GM20000 (cell line): ENCODE measurements at regions not wholly inside any gene's neighbourhood (a gene's known extent, or its start where the extent isn't known, plus 50 kb on each side); places are given as distances from the start of the nearest gene placed in this dataset.

Experiments used
- DNase-seq: peaks from one replicate; pipeline ENCODE4 v3.0.0; 2012; ENCODE audit warnings: low spot score
- TF ChIP-seq, protein P1 (sequence below): IDR thresholded peaks from 2 replicates; pipeline ENCODE4 v1.5.1; 2012; ENCODE audit warnings: mild to moderate bottlenecking, control low read depth; ENCODE audit errors: extremely low read depth, missing control alignments

DNA sequence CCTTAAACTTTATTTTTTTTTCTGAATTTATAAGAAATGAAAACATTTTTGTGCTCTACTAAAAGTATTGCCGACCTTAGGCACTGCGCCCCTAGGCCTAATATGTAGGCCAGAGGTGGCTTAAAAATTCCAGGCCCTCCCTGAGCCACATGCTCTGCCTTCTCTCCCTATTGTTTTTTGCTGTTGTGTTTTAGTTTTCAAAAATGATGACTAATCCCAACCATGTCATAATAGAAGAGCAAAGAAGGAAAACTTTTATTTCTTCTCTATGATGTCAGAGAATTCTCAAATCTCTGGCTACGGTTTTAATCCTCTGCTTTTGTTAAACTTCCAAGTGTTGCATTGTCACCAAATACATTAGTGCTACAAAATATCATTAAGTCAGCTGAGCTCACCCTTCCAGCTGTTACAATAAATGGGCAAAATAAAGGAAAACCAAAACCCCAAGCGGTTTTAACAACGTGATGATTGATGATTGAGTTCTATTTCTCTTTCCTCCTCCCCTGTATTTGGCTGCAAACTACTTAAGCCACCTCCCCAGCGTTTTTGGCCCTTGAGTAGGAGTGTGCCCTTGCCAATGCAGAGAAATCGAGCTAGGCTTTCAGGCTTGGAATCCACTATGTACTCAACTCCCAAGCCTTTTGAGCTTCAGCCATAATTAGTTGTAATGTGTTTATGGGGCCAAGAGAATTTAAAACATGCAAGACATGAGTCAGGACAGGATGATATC is 163.5 kb upstream of the POU3F3 start:
- DNase-seq, result no peak

DNA sequence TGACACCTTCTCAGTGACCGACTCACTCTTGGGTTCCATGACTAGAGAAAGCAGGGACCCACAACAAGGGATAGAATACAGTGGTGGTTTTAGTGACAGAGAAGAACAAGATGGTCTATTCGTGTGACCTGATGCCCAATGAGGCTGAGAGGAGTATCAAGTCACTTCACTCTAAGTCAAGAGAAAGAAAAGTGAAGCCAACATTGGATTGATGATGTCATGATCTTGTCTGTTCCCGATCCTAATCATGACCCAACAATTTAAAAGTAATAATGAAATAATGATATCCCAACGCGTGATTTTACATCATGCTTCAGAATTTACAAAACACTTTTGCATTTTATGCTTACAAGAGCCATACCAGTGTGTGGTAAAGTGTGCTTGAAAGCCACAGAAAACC is 155.6 kb upstream of the POU3F3 start:
- no peak for DNase-seq
- TF ChIP-seq, protein P1, sequence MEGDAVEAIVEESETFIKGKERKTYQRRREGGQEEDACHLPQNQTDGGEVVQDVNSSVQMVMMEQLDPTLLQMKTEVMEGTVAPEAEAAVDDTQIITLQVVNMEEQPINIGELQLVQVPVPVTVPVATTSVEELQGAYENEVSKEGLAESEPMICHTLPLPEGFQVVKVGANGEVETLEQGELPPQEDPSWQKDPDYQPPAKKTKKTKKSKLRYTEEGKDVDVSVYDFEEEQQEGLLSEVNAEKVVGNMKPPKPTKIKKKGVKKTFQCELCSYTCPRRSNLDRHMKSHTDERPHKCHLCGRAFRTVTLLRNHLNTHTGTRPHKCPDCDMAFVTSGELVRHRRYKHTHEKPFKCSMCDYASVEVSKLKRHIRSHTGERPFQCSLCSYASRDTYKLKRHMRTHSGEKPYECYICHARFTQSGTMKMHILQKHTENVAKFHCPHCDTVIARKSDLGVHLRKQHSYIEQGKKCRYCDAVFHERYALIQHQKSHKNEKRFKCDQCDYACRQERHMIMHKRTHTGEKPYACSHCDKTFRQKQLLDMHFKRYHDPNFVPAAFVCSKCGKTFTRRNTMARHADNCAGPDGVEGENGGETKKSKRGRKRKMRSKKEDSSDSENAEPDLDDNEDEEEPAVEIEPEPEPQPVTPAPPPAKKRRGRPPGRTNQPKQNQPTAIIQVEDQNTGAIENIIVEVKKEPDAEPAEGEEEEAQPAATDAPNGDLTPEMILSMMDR, result no peak

More for the DNA sequence above, 163.5 kb upstream of the POU3F3 start:
- TF ChIP-seq, protein P1, result no peak

DNA sequence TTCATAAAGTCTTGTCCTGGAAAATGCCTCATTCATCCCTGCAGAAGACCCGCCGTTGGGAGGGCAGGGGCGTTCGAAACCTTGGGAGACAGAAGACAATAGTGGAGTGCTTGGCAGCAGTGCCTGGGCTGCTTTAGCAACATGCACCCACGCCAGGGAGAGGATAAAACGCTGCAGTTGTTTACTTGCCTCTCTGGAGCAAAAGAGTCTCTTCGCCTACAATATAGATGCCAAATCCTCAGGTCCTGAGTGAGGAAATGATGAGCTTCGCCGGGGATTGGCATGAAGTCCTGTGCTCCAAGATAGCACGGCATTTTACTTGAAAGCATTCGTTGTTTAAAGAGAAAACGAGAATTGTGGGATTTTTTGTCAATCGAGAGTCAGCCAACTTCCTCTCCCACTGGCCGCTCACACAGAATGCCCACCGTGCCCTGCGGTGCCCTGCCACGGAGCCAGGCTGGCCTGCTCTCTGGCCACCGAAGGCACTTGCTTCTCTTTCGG is 152.5 kb upstream of the POU3F3 start:
- no peak for DNase-seq
- TF ChIP-seq, protein P1, result no peak

DNA sequence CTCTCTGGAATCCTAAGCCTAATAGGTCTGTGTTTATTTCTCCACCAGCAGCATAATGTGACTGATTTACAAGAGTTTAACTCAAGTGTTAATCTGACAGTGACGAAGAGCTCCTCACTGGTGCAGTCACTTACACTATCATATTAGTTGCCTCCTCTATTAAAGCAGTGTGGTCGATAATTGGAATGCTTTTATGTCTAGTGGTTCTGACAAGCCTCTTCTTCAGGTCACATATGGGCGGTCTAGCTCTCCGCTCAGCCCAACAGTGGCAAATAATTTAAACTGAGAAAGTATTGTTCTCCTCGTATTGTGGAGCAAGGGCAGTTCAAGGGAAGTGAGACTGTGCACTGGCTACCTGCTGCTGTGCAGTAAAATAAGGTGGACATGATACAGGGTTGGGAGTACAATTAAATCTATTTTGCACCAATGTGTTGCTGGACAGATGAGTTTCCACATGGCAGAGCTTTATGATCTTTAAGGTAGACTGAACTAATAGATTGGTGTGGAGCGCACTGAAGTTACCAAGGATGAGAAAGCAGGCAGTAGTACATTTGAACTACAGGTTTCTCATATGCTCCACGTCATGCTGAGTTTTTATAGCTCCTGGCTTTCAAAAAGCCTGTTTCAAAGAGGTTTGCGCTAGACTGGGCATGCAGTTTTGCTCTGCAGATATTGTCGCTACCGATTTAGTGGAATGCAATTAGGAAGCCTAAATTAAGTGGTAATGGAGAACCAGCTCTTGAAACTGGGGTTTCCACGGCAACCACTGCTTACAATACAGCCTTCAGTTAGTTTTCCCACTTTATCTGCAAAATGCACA is 151.7 kb upstream of the POU3F3 start:
- TF ChIP-seq, protein P1, result no peak
- DNase-seq, result no peak

DNA sequence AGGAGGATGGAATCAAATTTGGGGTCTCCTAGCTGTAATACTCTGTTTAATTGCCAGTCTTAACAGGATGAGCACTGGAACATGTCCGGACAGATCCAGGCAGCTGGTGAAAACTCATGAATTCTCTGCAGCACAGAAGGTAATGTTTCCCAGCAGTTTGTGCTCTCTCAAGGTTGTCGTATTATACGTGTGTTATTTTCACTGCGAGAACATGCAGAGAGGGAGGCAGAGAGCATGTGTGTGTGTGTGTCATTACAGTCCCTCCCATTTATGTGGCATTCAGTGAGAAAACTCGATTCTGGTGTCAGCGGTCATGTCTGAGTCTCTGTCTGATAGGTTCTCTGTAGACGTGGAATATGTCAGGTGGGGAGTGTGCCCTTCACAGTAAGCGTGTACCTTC is 150.2 kb upstream of the POU3F3 start:
- TF ChIP-seq, protein P1, result no peak
- DNase-seq, result no peak

DNA sequence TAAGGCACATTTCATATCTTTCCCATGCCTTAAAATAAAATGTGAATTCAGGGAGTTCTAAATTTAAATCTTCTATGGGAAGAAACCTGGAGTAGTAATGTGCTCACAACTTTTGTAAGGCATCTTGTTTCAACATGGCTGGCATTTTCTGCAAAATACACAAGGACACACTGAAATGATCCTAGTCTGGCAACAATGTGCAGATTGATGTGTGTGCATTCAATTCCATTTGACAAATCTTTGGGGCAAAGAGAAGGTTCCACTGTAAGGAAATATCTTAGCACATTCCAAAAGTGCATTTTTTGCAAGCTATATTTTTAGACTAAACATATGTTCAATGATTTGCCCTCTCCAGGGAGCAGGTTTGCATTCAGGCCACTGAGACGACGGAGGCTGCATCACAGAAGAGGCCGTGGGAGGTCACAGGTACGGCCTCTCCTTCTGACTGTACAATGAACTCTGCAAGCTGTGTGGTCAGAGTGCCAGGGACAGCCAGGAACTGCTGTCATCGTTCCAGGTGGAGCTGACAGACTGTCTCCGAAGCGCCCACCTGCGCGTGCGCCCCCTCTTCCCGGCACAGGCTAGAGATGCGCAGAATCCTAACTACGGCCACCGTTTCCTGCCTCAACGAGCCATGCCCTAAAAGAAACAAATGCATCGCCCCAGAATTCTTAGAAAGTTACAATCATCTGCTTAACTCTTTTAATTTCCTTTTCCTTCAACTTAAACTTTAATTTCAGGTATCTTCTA is 149.2 kb upstream of the POU3F3 start:
- DNase-seq, result no peak
- TF ChIP-seq, protein P1, result no peak

DNA sequence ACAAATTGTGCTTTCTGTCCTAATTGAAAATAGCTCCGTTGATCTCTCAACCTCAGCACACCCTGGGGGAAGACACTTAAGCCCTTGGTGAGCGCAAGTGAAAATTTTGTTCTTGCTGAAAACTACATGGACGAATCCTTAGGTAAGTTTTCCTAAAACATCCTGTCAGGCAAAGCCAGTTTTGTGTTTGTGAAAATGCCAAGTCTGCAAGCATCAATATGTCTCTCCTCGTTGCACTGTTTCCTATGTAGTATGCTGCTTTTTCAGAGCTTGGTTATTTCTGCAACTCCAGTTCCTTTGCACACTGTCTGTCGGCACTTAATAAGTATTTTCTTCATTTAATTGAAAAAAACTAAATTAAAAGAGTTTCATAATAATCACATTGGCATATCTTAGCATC is 146.9 kb upstream of the POU3F3 start:
- TF ChIP-seq, protein P1, result no peak
- DNase-seq, result no peak
